CD4-positive, alpha-beta T cell treated with Interleukin-15 for 4 hours (primary cell): ENCODE measurements at regions not wholly inside any gene's neighbourhood (a gene's known extent, or its start where the extent isn't known, plus 50 kb on each side); places are given as distances from the start of the nearest gene placed in this dataset.

Experiments used
- DNase-seq: peaks from one replicate; pipeline ENCODE4 v3.0.0-alpha.2; 2020; ENCODE audit warnings: low spot score

DNA sequence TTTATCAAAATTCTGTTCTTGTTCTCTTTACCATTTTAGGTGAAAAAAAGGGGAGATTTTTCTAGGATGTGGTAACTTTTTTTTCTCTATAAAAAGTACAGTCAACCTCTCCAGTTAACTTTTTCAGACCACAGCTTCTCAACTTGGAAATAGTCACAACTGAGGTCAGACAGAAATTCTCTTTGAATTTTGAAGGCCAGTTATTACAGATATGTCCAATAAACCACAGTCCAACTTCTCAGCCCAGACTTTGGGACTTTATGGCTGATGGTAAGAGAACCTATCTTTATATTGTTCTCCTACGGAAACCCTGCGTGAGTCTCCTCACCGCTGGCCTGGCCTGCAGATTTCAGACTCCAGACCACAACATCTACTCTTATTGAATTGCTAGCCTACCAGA lies 176.7 kb downstream of the DACT1 start:
- DNase-seq: no peak

DNA sequence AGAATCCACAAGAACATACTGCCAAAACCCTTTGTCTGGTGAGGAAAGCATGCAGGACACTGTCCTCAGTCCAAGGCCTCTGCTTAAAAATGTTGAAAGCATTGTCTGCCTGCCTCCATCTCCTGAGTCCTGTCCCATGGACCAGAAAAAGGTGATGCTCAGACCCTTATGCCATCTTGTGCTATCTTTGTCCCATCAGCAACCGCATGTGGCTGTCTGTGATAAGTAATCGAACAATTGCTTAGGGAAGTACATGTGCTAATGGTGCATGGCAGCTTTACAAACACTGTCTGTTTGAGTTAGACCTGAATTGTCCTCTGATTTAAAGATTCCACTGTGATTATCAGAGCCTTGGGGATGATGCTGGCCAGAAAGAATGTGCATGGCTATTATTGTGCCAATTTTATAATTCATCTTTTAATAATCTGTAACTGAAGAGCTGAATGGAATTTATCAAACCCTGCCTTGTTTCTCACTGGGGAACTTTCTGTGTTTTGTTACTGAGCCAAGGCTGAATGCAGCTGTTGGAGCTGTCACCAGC lies 177.5 kb downstream of the DACT1 start:
- DNase-seq: no peak

DNA sequence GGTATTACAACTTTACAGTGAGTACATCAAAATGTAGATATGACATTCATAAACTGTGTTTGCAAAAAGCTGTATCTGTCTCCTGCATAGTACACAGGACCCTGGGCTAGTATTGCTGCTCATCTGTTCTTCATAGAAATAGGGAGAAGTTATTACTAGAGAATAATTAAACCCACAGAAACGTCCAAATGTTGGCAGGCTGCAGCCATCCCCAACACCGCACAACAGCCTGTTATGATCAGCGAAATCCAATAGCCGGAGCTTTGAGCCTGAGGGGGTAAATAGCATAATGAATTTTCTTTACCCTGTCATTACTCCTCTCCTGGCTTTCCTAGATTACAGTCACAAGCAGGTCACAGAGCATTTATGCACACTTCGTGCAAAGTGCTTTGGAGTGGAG lies 178.0 kb downstream of the DACT1 start:
- DNase-seq: no peak

DNA sequence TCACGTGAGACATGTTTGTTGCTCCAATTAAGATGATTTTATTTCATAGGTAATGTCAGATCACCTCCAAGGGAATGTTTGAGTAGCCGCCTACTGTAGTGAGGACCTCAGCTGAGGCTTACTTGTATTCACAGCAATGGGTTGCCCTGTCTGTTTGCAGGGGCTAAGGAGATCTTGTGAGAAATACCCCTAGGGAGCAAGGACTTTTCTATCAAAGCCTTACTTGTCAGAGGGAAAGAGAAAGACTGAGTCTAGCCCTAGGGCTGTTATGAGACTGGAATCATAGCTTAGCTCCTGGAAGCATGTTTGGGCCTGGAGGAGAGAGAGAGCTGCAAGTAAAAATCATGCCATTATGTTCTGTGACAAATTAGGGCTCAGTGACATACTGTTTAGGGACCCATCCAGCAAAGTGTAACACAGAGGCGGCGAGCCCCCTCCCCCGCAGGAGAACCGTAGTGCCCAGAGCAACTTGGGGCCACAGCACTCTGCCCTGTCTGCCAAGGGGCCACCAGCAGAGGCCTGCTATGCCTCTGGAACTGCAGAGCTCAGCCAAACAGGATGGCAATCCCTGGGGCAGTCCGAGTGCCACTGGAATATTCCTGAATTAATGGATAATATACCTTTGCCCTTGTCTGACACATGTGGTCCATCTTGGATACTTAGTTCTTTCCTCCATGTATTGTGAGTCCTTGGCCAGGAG lies 178.8 kb downstream of the DACT1 start:
- no peak for DNase-seq

DNA sequence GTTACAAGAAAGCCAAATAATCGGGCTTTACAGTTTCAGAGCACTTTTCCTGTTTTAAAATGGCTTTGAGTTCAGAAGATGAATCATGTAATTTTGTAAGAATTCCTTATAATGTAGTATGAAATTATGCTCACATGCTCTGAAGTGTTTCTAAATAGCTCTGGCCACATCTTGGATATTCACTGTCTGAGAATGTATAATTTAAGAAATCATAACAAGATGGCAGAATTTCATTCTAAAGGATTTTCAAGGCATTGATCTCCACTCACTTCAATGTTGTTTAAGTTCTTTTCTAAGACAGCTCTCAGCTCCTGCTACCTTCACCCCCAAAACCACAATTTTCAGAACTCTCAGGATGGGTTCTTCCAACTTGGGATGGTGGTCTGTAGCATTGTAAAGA lies 180.1 kb downstream of the DACT1 start:
- no peak for DNase-seq

DNA sequence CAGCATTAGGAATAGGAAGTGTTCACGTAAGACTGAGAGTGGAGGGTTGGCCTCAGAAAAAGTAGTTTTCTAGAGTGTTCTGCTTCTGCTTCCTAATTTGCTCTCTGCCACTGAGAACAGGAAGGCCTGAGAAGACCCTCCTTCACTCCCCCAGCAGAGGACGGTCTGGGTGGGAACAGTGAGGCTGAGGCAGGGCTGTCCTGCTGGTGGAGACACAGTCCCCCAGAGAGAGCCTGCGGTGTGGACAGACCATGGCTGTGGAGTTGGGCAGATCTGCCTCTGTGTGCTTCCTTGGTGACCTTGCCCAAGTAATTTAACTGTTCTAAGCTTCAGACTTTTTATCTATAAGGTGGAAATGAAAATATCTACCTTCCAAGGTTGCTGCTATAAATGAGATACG lies 182.3 kb downstream of the DACT1 start:
- no peak for DNase-seq

DNA sequence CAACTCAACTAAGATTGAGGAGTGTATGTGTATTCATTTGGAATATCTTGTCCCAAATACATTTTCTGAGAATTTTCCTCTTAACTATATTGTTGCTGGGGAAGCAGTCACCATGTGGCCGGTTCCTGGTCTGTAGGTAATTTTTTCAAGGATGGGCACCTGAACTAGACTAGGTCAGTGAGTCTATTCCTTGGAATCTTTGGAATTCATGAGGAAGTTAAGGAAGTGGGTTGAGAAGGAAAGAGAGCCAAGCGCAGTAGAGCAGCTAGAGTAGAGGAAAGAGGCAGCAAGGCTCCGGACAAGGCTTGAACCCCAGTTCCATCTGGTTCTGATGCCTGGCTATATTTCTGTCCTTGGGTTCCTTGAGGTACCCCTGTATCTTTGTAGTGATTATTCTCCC lies 183.7 kb downstream of the DACT1 start:
- DNase-seq: no peak

DNA sequence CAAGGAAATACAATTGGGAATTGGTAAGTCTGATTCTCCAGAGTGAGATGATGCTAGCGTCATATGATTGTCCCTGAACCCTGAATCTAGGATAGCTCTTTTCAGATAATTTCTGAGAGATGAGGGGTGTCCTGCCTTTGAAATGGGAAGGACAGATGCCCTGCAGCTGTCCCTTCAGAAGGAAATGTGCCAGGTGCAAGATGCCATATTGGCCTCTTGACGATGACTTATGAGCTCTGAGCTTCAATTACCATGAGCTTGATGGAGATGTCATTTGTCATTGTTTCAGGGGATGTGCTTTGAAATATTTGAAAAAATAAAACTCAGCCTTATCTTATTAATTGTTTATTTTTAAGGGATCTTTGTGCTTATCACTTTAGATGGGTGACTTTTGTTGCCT lies 185.1 kb downstream of the DACT1 start:
- DNase-seq: no peak

DNA sequence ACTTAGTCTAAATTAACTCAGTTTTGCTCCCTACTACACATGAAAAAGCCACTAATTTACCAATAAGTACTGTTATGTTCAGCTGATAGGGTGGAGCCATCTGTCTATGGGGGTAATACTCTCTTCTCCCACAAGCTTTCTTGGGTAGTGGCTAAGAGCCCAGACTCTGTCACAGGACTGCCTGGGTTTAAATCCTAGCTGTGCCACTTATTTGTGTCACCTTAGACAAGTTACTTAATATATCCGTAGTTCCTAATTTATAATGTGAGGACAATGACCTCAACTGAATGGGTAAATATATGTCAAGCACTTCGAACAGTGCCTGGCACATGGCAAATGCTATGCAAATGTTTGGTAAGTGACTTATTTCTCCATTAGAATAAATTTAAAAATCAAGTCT lies 185.6 kb downstream of the DACT1 start:
- DNase-seq: no peak

DNA sequence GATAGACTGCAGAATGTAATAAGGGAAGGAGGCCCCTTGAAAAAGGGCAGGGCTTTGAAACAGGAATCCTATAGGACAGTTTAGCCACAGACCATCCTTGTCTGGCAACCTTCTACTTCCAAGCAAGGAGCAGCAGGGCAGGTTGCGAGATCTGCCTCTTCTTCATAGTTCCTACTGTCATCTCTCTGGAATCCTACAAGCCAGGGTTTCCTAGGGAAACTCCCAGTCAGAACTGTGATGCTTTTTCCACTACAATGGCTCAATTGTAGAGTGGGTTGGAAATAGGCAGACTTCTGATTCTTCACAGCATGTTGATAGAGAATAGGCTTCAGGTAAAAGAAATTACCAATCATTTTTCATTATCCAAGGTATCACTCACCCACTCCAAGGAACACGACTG lies 186.3 kb downstream of the DACT1 start:
- DNase-seq: no peak

DNA sequence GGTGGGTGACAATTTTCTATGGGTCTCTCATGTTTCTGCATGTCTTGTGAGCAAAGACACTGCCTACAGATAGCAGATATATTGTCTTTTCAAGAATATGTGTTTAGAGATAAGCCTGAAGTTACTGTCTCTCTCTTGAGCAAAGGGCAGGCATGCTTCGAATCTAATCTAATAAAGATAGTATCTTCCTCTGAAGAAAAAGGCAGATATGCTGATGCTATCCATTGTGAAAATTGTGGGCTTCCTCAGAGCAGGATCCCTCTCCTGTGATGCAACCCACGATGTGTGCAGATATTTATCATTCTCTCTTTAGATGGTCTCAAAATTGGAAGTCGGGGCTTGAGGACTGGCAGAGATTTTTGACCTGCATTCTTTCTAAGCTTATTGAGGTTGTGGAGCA lies 187.0 kb downstream of the DACT1 start:
- DNase-seq: no peak

DNA sequence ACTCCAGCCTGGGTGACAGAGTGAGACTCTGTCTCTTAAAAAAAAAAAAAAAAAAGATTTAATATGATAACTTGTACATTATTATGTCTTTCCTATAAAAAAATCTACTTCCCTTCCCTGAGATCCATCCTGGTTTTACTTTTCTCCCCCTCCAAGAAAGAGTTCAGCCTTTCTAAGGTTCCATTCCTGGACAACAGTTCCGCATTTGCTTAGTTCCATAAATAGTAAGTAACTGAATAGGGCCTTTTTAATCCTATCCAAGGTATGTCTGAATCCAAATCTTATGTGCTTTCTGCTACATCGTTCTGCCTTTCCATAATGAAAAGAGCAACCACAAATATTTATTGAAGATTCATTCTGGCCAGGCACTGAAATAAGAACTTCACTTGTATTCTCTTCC lies 187.8 kb downstream of the DACT1 start:
- DNase-seq: no peak

DNA sequence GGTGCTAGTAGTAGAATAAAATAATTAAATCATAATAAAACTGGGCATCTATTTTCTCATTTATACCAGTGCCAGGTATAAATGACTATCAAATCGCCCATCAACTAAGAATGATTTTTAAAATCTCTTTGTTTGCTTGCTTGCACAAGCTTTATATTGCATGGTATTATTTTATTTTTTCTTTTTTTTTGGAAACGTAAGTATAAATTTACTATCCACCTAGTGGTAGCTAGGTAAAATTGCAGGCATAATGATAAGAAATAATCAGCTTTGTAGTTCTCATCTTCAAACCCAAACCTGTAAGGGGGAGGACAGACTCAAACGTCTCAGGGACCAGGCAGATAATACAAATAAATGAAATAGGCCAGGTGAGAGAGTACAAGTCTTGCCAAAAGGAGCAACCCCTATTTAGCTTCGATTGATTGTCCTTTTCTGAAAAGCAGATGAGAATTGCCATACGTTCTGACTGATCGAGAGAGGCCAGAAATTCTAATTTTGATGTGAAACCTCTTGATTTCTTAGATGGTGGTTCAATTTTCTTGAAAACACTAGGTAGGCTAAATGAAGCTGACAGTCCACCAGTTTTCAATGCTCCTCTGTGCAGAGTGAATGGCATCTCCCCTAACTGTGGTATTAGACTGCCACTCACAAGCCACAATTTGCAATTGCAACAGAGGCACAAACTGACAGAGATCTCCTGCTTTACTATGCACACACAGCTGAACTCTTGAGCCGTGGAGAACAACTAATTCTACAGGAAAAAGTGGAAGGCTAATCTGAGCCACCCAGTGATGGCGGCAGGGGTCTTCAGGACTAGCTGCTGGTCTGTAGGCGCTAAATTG lies 189.3 kb downstream of the DACT1 start:
- DNase-seq: no peak

DNA sequence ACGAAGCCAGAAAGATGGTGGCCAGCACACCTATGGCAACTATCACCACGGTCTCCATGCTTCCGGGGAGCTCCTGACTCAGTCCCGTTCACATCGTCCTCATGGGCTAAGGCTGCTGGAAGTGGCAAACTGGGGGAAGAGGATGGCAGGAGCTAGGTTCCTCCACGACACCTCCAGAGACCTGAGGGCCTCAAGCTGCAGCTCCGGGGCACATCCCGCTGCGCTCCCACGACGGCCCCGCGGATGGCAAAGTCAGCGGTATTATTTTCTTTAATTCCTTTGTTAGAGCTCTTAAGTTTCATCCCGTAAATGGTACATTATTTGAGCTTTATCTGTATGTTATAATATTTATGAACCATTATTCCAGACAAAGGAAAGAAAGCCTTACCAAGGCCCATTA lies 190.5 kb downstream of the DACT1 start:
- no peak for DNase-seq

DNA sequence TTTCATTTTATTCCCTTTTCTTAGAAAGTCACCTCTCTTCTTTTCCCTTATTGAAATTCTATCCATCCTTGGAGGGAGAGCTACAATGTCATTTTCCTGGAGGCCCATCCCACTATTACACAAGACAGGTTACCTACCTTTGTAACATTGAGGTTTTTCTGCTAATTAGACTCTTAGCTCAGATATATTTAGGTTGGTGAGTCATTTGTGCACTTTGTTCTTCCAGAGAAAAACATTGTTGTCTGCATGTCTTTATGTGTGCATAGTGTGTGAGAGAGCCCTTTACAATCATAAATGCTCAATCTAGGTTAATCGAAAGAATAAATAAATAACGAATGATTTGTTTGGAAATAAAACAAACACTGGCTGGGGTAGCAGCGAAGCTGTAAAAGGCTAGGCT lies 191.8 kb downstream of the DACT1 start:
- no peak for DNase-seq

DNA sequence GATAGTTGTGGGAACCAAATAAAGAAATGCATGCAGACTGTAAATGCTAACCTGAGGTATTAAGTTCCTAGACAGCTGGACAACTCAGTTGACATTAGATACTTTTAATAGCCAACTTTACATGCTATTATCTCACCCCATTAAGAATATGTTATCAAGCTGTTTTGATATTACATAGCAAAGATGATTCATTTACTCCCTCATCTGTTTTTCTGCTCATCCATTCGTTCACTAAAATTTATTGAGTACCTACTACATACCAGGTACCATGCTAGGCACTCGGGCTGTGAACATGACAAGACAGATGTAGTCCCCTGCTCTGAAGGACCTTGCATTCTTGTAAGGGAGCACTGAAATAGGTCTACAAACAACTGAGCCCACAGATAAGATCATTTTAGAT lies 192.4 kb downstream of the DACT1 start:
- DNase-seq: no peak

DNA sequence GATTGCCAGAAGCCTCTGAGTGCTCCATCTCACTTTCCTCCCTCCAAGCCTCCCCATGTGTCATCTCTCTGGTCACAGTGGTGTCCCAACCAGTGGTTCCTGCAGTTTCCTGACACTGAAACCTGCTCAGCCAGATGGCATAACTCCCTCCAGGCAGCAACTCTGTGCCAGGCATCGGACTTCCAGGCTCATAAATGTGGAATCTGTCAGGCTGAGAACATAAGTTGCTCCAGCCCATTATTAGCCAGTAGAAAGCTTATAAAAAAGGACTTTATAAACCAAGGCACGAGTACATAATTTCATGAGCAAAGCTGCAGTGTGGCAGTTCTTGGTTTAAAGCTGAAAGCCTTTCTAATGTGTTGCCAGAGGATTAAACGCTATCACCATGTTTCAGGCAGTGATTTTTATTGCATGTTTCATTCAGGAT lies 194.3 kb downstream of the DACT1 start:
- DNase-seq: no peak

DNA sequence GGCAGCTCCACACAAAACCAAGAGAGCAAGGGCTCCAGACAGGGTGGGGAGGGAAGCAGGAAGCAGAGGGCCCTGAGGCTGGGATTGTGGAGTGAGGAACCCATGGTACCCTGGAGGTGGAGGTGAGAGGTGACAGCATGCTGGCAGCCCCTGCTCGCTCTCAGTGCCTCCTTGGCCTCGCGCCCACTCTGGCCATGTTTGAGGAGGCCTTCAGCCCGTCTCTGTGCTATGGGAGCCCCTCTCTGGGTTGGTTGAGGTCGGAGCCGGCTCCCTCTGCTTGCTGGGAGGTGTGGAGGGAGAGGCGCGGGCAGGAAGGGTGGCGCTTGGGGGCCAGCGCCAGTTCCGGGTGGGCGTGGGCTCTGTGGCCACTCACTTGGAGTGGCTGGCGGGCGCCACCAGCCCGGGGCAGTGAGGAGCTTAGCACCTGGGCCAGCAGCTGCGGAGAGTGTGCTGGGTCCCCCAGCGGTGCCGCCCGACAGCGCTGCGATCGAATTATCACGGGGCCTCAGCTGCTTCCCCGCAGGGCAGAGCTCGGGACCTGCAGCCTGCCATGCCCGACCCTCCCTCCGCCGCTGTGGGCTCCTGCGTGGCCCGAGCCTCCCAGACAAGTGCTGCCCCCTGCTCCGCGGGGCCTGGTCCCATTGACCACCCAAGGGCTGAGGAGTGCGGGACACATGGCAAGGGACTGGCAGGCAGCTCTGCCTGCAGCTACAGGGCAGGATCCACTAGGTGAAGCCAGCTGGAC lies 196.0 kb downstream of the DACT1 start:
- DNase-seq: no peak

DNA sequence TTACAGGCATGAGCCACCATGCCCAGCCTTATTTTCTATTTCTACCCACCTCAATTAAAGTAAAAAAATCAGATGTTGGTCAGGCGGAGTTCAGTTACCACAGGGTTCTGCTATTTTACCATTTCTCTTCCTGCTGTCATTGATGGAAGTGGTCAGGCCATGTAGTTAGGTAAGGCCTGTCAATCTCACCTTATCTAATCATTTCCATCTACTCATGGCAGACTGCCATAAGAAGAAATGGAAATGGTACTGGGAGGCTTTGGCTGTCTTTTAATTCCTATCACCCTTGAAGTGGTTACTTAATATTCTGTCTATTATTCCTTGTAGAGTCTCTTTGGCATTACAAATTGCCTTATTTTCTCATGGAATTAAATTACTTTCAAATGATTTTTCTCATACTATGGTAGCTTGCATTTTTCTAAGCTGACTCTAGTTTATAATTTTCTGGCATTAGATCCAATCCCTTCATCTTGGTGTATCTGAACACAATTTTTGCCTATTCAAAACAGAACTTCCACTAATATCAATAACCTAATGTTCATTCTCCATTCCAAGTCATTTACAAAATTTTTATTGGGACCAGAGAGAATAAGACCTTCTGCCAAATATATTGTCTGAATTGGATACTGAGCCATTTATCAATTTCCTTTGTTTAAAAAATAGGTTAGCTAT lies 198.7 kb downstream of the DACT1 start:
- DNase-seq: no peak

DNA sequence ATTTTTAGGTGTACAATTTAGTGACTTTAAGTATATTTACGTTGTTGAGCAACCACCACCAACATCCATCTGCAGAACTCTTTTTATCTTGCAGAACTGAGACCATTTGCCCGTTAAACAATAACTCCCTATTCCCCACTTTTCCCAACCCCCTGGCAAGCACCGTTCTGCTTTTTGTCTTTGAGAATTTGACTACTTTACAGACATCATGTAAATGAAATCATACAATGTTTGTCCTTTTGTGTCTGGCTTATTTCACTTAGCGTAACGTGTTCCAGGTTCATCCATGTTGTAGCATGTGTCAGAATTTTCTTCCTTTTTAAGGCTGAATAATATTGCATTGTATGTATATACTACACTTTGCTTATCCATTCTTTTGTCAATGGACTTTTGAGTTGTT lies 201.5 kb downstream of the DACT1 start:
- DNase-seq: no peak

DNA sequence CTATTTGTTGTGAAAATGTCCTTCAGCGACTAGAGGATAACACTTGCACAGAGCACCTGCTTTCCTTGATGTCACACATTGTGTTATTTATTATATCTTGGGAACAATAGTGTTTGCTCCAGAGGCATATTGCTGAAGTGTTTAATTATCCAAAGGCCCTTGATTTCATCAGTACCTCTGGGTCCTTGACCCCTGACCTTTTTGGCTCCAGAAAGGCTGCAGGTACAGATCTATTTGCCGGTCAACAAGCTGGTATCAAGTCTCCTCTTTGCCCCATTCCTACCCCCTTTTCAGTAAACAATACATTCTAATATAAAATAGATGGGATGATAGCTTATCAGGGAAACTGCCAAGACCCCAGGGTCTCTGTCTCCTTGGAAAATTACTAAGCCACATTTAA lies 206.8 kb downstream of the DACT1 start:
- DNase-seq: no peak
